GM06990 (cell line): ENCODE measurements at regions not wholly inside any gene's neighbourhood (a gene's known extent, or its start where the extent isn't known, plus 50 kb on each side); places are given as distances from the start of the nearest gene placed in this dataset.
"Not testable (repeated sequence)": the region's sequence is repeated elsewhere in the genome, so short reads cannot be mapped to it uniquely, and the experiment has no call there.

Source experiments
- DNase-seq: peaks from one replicate; pipeline ENCODE4 v3.0.0-alpha.2; 2011; ENCODE audit not compliant: insufficient read length; ENCODE audit errors: extremely low read depth
- H3K27me3 ChIP-seq: replicated peaks from 2 replicates; pipeline ENCODE4 v1.6.0; 2011; ENCODE audit warnings: low read length; ENCODE audit not compliant: control insufficient read depth, insufficient read depth
- H3K36me3 ChIP-seq: 2 replicates; pipeline ENCODE4 v1.5.1; 2011; ENCODE audit warnings: low read length; ENCODE audit not compliant: control insufficient read depth, insufficient read depth
- H3K4me3 ChIP-seq: replicated peaks from 2 replicates; pipeline ENCODE4 v1.5.1; 2011; ENCODE audit warnings: low read depth, mild to moderate bottlenecking, control low read depth, low read length
- TF ChIP-seq, protein P1 (sequence below): IDR thresholded peaks from 2 replicates; pipeline ENCODE4 v1.5.1; 2011; ENCODE audit warnings: low read length, control low read depth, mild to moderate bottlenecking, inconsistent platforms; ENCODE audit not compliant: insufficient read depth, poor library complexity, severe bottlenecking

DNA sequence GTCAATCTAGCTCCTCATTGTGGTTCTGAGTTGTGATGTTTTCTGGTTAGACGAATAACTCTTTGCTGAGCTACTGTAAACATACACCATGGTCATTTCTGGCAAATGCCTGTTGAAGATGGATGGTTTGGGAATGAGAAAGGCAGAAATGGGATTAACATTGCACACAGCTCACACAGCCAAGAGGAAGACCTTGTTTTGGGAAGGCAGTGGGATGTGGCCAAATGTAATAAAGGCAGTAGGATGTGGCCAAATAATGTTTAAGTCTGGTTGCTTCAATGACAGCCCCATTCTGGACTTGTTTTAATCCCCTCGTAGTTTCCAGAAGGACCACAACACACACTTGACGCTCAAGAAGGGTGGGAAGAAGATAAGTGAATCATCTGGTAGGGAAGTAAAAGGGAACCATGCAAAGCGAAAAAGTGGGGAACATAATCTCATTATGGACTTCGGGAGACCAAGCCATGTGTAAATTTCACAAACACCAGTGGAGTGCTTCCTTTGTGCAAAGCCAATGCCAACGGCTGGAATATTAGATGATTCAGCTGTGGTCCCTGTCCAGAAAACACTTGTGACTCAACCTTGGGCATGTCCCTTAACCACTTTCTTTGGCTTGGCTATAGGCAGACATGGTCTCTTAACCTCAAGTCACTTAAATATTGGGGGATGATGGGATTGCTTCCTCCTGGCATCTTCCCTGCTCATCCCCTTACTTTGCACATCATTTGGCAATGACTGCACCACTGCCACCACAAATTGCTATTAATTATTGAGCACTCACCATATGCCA, 284.4 kb upstream of the CRY1 start:
- no peak for DNase-seq
- Histone ChIP-seq H3K4me3 (no peak overlapping the region), H3K27me3 (no peaks in the 10 kb centered on the region; the same call in 1 of the 2 replicates), H3K36me3 (no peaks in the 10 kb centered on the region)
- TF ChIP-seq, protein P1, sequence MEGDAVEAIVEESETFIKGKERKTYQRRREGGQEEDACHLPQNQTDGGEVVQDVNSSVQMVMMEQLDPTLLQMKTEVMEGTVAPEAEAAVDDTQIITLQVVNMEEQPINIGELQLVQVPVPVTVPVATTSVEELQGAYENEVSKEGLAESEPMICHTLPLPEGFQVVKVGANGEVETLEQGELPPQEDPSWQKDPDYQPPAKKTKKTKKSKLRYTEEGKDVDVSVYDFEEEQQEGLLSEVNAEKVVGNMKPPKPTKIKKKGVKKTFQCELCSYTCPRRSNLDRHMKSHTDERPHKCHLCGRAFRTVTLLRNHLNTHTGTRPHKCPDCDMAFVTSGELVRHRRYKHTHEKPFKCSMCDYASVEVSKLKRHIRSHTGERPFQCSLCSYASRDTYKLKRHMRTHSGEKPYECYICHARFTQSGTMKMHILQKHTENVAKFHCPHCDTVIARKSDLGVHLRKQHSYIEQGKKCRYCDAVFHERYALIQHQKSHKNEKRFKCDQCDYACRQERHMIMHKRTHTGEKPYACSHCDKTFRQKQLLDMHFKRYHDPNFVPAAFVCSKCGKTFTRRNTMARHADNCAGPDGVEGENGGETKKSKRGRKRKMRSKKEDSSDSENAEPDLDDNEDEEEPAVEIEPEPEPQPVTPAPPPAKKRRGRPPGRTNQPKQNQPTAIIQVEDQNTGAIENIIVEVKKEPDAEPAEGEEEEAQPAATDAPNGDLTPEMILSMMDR = no peak

DNA sequence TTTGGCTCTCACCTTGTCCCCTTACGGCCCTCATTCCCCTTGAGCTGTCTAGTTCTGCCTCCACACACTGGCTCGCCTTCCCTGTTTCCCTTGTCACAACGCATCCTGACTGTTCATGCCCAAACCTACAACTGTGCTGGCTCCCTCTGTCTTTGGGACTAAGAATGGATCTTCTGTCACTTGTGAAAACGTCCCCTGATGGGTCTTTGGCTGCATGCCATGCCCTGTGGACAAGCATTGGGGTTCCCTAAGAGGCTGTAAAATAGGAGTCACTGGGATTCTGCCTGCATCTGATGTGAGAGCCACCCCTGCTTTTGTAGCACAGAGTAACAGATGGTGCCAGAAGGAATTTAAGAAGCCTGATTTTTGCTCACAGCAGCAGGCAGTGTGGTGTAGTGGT, 285.3 kb upstream of the CRY1 start:
- H3K27me3 ChIP-seq = no peaks in the 10 kb centered on the region; the same call in 1 of the 2 replicates
- TF ChIP-seq, protein P1 = no peak
- no peak for DNase-seq

DNA sequence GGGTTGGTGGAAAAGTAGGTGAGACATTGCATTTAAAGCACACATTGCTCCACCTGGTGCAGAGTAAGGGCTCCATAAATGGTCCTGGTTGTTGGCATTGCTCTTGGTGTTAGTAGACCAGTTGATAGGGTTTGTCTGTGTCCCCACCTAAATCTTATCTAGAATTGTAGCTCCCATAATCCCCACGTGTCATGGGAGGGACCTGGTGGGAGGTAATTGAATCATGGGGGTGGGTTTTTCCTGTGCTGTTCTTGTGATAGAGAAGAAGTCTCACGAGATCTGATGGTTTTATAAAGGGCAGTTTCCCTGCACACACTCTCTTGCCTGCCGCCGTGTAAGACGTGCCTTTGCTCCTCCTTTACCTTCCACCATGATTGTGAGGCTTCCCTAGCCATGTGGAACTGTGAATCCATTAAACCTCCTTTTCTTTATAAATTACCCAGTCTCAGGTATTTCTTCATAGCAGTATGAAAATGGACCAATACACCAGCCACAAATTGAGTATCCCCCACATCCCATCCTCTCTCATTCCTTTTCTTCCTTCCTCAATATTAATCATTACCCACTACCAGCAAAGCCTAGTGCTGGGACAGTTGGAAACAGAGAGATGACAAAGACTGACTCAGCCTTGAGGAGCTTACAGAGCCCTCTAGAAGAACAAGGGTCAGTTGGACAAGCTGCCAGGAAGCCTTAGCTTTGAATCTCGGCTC, 285.9 kb upstream of the CRY1 start:
- not testable (repeated sequence) for DNase-seq, H3K36me3 ChIP-seq, H3K27me3 ChIP-seq, H3K4me3 ChIP-seq

More for the DNA sequence above, 285.3 kb upstream of the CRY1 start:
- Histone ChIP-seq H3K36me3 (no peaks in the 10 kb centered on the region), H3K4me3 (no peak overlapping the region)

DNA sequence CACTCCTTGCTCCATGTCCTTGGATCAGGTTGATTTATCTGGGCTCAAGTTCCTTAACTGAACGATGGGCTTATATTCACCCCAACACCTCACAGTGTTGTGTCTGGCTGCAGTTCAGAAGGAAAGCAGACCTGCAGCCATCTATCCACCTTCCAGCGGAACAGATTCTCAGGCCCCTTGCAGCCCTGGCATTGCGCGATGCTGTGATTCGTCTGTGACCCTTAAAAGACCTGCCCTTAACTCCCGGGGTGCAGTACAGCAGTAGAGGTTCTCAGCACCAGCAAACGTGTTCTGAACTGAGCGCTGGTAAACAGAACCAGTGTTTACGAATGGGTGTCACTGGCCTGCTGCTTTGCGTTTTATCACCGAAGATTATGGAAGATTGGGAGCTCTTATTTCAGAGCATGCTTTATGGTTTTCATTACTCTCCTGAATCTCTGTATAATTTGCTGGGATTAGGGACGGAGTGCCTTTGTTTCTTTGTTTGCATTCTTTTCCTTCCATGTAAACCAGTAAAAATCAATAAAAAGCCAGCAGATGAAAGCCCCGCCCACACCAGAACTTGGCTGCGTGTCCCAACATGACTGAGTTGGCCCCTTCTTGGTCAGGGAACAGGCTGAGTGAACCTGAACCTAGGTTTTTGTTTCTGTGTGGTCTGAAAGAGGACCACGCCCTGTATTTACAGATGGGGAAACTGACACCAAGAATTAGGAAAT, 286.7 kb upstream of the CRY1 start:
- TF ChIP-seq, protein P1 = no peak
- H3K27me3 ChIP-seq = no peaks in the 10 kb centered on the region; the same call in 1 of the 2 replicates
- H3K4me3 ChIP-seq = no peak overlapping the region
- DNase-seq = no peak
- H3K36me3 ChIP-seq = no peaks in the 10 kb centered on the region

DNA sequence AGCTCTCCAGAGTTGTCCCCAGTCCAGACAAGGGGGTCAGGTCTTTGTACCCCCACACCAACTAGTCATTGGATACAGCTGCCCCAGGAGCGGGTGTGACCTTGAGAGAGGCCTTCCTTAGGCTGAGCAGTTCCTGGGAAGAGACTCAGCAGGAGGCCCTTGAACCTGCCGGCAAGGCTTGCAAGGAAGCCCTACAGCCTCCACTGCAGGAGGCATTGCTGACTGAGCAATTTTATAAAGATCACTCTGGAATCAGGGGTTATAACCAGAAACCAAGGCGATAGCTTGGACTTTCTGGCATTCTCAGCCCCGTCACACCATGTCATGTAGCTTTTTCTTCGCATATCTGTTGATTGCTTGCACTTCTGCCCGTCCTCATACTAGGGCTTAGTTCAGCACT, 291.3 kb upstream of the CRY1 start:
- no peak for DNase-seq
- H3K27me3 ChIP-seq = no peaks in the 10 kb centered on the region; the same call in 1 of the 2 replicates
- H3K36me3 ChIP-seq = no peaks in the 10 kb centered on the region
- TF ChIP-seq, protein P1 = no peak
- H3K4me3 ChIP-seq = no peak overlapping the region

DNA sequence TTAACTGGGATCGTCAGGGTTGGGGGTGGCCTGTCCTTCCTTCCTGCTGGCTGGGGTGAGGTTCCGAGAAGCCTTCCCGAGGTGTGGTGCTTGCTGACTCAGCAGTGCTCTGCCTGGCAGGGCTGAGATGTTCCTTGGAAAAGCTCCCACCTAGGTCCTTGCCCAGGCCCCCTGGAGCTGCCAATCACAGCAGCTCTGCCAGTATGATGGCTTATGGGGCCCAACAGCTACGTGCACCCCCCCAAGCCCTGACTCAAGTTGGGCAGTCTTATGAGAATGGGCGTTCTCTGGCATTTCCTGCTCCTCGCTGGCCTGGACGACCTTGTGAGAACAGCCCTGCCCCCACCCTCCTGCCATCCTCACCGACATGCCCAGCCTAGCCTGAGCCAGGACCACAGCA, 292.2 kb upstream of the CRY1 start:
- no peak for DNase-seq

More for the DNA sequence above, 292.2 kb upstream of the CRY1 start:
- TF ChIP-seq, protein P1 = no peak
- Histone ChIP-seq H3K4me3 (no peak overlapping the region), H3K36me3 (no peaks in the 10 kb centered on the region), H3K27me3 (no peaks in the 10 kb centered on the region; the same call in 1 of the 2 replicates)
